Peyer's patch (tissue), 4 donors: ENCODE measurements at regions not wholly inside any gene's neighbourhood (a gene's known extent, or its start where the extent isn't known, plus 50 kb on each side); places are given as distances from the start of the nearest gene placed in this dataset.
A peak's percentile ranks its signal among the peaks of the same experiment; 100 is the strongest.
"Not testable (repeated sequence)": the region's sequence is repeated elsewhere in the genome, so short reads cannot be mapped to it uniquely, and the experiment has no call there.

Experiments used
- DNase-seq, 3 donors: peaks; one replicate each; pipeline ENCODE4 v3.0.0-alpha.2; 2017 to 2019
- H3K27ac ChIP-seq, 4 donors: fragments of 200-600 bp; sonication (generic); one replicate each; pipeline ENCODE4 v1.5.1; 2016 to 2019
- H3K27me3 ChIP-seq, 2 donors: fragments of 200-600 bp; sonication (generic); one replicate each; pipeline ENCODE4 v1.5.1; 2019
- H3K36me3 ChIP-seq, 3 donors: fragments of 200-600 bp; sonication (generic); one replicate each; pipeline ENCODE4 v1.5.1; 2016 to 2019
- H3K4me1 ChIP-seq, 4 donors: fragments of 200-600 bp; sonication (generic); one replicate each; pipeline ENCODE4 v1.5.1; 2016 to 2019
- H3K4me3 ChIP-seq, 4 donors: fragments of 200-600 bp; sonication (generic); 1 replicate in 3 of 4; 2 replicates in 1 of 4; pipeline ENCODE4 v1.5.1; 2016 to 2019; ENCODE audit warnings: mild to moderate bottlenecking in 1 of 4
- H3K9me3 ChIP-seq, 4 donors: fragments of 200-600 bp; sonication (generic); one replicate each; pipeline ENCODE4 v1.5.1; 2016 to 2019; ENCODE audit warnings: mild to moderate bottlenecking in 1 of 4
- POLR2A ChIP-seq, 2 donors: fragments of 450-650 bp; IDR thresholded peaks; one replicate each; pipeline ENCODE4 v1.5.1; 2017; ENCODE audit warnings: antibody characterized with exemption in 2 of 2, mild to moderate bottlenecking in 2 of 2, moderate library complexity in 2 of 2
- TF ChIP-seq, protein P1 (sequence below), 6 experiments: fragments of 450-650 bp in 4 of 6; fragments of 200-600 bp in 2 of 6; sonication (generic) in 1 of 6; IDR thresholded peaks; one replicate each; pipeline ENCODE4 v1.5.1; 2017 to 2019; ENCODE audit warnings: antibody characterized with exemption in 6 of 6, mild to moderate bottlenecking in 3 of 6, moderate library complexity in 1 of 6

DNA sequence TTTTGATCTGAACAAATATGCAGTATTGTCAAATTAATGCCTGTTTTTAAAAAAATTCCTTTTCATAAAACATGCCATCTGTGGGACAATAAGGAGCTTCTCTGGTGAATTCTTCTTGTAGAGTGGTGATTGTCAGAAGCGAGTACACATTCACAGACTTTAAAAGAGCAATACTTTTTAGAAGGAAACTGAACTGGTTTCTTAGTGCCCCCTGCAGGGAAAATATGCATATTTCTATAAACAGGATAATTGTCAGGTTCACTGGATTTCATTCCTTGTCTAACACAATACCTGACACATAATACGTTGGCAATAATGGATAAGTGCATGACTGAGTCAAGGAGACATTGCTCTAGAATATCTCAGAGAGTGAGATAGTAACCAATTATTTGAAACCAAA is 133.7 kb downstream of the KIF4B start:
- no peaks in the 10 kb centered on the region for H3K9me3 ChIP-seq
- TF ChIP-seq, protein P1, sequence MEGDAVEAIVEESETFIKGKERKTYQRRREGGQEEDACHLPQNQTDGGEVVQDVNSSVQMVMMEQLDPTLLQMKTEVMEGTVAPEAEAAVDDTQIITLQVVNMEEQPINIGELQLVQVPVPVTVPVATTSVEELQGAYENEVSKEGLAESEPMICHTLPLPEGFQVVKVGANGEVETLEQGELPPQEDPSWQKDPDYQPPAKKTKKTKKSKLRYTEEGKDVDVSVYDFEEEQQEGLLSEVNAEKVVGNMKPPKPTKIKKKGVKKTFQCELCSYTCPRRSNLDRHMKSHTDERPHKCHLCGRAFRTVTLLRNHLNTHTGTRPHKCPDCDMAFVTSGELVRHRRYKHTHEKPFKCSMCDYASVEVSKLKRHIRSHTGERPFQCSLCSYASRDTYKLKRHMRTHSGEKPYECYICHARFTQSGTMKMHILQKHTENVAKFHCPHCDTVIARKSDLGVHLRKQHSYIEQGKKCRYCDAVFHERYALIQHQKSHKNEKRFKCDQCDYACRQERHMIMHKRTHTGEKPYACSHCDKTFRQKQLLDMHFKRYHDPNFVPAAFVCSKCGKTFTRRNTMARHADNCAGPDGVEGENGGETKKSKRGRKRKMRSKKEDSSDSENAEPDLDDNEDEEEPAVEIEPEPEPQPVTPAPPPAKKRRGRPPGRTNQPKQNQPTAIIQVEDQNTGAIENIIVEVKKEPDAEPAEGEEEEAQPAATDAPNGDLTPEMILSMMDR (IDR thresholded peaks at IDR 0.05) = peak in 1 of 6 experiments; percentile 14
- TF ChIP-seq POLR2A (IDR thresholded peaks at IDR 0.05) = no peak
- no peaks in the 10 kb centered on the region for H3K27me3 ChIP-seq
- no peak for DNase-seq
- H3K4me3 ChIP-seq = no peak overlapping the region
- H3K27ac ChIP-seq = no peak overlapping the region
- no peaks in the 10 kb centered on the region for H3K4me1 ChIP-seq
- H3K36me3 ChIP-seq = no peaks in the 10 kb centered on the region

DNA sequence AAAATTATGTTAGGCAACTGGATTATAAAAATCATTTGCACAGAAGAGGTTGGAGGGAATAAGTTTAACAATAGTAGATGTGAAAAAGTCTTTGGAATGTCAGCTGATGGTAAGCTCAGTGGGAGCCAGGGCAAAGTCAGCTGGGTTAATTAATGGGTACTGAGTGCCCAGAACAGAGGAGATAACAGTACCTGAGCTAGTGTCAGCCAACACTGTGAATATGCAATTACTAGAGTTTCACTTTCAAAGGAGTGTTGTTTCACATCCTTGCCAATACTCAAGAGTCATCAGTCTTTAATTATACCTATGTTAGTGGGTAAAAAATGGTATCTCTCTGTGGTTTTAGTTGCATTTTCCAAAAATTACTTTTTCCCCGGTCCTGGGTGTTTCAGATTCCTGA is 135.1 kb downstream of the KIF4B start:
- DNase-seq = no peak
- TF ChIP-seq POLR2A (IDR thresholded peaks at IDR 0.05) = no peak
- TF ChIP-seq, protein P1 (IDR thresholded peaks at IDR 0.05) = no peak

DNA sequence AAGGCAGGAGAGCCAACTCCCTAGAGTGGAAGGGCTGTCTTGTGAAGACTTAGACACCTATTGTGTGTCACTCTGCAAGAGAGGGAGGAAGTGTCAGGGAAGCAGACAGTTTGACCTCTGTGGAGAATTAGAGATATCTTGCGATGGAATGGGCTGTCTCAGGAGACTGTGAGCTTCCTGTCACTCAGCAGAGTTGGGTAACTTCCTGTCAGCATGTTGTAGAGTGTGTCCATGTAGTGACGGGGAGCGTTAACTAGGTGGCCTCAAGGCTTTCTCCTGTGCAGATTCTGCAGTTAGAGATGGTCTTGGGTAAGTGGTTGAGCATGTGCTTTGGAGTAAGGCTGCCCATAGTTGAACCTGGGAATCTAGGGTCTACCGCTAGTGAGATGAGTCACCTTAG is 136.5 kb downstream of the KIF4B start:
- H3K27ac ChIP-seq = no peak overlapping the region
- H3K4me3 ChIP-seq = no peak overlapping the region
- no peaks in the 10 kb centered on the region for H3K4me1 ChIP-seq
- no peaks in the 10 kb centered on the region for H3K36me3 ChIP-seq
- H3K9me3 ChIP-seq = no peaks in the 10 kb centered on the region
- H3K27me3 ChIP-seq = no peaks in the 10 kb centered on the region
- DNase-seq = no peak
- TF ChIP-seq, protein P1 (IDR thresholded peaks at IDR 0.05) = no peak
- TF ChIP-seq POLR2A (IDR thresholded peaks at IDR 0.05) = no peak

More for the DNA sequence above, 135.1 kb downstream of the KIF4B start:
- no peaks in the 10 kb centered on the region for H3K36me3 ChIP-seq
- H3K4me1 ChIP-seq = no peaks in the 10 kb centered on the region
- H3K9me3 ChIP-seq = no peaks in the 10 kb centered on the region
- no peak overlapping the region for H3K4me3 ChIP-seq
- H3K27me3 ChIP-seq = no peaks in the 10 kb centered on the region
- H3K27ac ChIP-seq = no peak overlapping the region

DNA sequence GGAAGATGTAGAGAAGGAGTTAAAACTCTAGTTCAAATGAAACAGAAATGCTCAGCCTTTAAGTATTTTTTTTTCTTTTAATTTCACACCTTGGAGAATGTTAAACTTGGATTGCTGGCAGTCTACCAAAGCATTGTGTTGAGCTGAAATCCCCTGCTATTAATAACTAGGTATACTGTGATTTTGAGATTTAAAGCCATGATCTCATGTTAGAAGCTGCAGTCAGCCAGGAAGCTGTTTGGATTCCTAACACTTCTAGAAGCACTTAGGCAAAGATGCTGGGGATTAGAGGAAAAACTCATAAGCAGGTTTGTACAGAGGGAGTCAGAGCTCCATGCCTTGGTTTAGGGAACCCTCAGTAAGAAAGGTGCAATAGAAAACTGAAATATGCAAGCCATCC is 141.4 kb downstream of the KIF4B start:
- Histone ChIP-seq H3K27me3 (no peaks in the 10 kb centered on the region), H3K27ac (no peak overlapping the region), H3K4me3 (no peak overlapping the region), H3K36me3 (no peaks in the 10 kb centered on the region), H3K9me3 (no peaks in the 10 kb centered on the region), H3K4me1 (no peaks in the 10 kb centered on the region)
- DNase-seq = no peak
- TF ChIP-seq, protein P1 (IDR thresholded peaks at IDR 0.05) = no peak
- TF ChIP-seq POLR2A (IDR thresholded peaks at IDR 0.05) = no peak

DNA sequence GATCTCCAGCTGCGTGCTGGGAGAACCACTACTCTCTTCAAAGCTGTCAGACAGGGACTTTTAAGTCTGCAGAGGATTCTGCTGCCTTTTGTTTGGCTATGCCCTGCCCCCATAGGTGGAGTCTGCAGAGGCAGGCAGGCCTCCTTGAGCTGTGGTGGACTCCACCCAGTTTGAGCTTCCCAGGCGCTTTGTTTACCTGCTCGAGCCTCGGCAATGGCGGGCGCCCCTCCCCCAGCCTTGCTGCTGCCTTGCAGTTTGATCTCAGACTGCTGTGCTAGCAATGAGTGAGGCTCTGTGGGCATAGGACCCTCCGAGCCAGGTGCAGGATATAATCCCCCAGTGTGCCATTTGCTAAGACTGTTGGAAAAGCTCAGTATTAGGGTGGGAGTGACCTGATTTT is 149.5 kb downstream of the KIF4B start:
- H3K4me3 ChIP-seq, H3K27ac ChIP-seq, H3K9me3 ChIP-seq, H3K4me1 ChIP-seq, H3K27me3 ChIP-seq, DNase-seq, H3K36me3 ChIP-seq: not testable (repeated sequence)

DNA sequence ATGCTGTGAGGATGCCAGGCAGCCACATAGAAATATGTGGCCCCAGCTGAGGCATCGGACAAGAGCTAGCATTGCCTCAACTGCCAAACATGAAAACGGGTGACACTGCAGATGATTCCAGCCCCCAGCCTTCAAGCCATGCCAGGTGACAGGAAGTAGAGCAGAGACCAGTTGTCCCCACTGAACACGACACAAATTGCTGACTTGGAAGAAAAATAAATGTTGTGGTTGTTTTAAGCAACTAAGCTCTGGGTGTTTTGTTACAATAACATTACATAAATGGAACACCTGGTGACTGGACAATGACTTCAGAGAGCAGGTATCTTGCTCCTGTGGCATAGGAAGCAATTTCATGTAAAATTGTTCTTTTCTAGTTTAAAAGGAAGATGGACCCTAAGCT is 154.2 kb downstream of the KIF4B start:
- Histone ChIP-seq H3K4me3 (no peak overlapping the region), H3K36me3 (no peaks in the 10 kb centered on the region), H3K4me1 (no peaks in the 10 kb centered on the region), H3K27me3 (no peaks in the 10 kb centered on the region), H3K9me3 (no peaks in the 10 kb centered on the region), H3K27ac (no peak overlapping the region)
- TF ChIP-seq POLR2A (IDR thresholded peaks at IDR 0.05) = no peak
- TF ChIP-seq, protein P1 (IDR thresholded peaks at IDR 0.05) = no peak
- DNase-seq = no peak
